ENCODE measurements at regions not wholly inside any gene's neighbourhood (a gene's known extent, or its start where the extent isn't known, plus 50 kb on each side); places are given as distances from the start of the nearest gene placed in this dataset.
"Not testable (repeated sequence)": the region's sequence is repeated elsewhere in the genome, so short reads cannot be mapped to it uniquely, and the experiment has no call there.

- no peak for DNase-seq
These were observed 240.5 kb downstream of the GADD45G start for GRCh38 chr9:89845321-89845720.

- DNase-seq = no peak
These were observed 241.1 kb downstream of the GADD45G start for GRCh38 chr9:89845862-89846261.

GRCh38 chr9:89848060-89849040, 243.5 kb downstream of the GADD45G start:
- DNase-seq = no peak

- DNase-seq = no peak
These were observed 244.3 kb downstream of the GADD45G start for GRCh38 chr9:89849096-89849495.

- no peak for DNase-seq
These were observed 245.3 kb downstream of the GADD45G start for GRCh38 chr9:89850153-89850552.

- DNase-seq = no peak
These were observed 246.0 kb downstream of the GADD45G start for GRCh38 chr9:89850631-89851325.

GRCh38 chr9:89853161-89853560, 248.3 kb downstream of the GADD45G start:
- no peak for DNase-seq

- DNase-seq = no peak
These were observed 249.1 kb downstream of the GADD45G start for GRCh38 chr9:89853931-89854330.

- no peak for DNase-seq
These were observed 250.1 kb downstream of the GADD45G start for GRCh38 chr9:89854715-89855475.

GRCh38 chr9:89856296-89856695, 251.5 kb downstream of the GADD45G start:
- DNase-seq = not testable (repeated sequence)

GRCh38 chr9:89856950-89857349, 252.1 kb downstream of the GADD45G start:
- DNase-seq = not testable (repeated sequence)

GRCh38 chr9:89859842-89860241, 255.0 kb downstream of the GADD45G start:
- not testable (repeated sequence) for DNase-seq

- not testable (repeated sequence) for DNase-seq
These were observed 256.6 kb downstream of the GADD45G start for GRCh38 chr9:89861371-89861770.

GRCh38 chr9:89862316-89862715, 257.5 kb downstream of the GADD45G start:
- DNase-seq = no peak

- no peak for DNase-seq
These were observed 258.3 kb downstream of the GADD45G start for GRCh38 chr9:89863141-89863540.

- DNase-seq = peak in 1 of 2 experiments; percentile 29
These were observed 259.0 kb downstream of the GADD45G start for GRCh38 chr9:89863837-89864236.

- no peak for DNase-seq
These were observed 259.4 kb downstream of the GADD45G start for GRCh38 chr9:89864257-89864656.

- no peak for DNase-seq
These were observed 259.9 kb downstream of the GADD45G start for GRCh38 chr9:89864731-89865130.

GRCh38 chr9:89865357-89865756, 260.5 kb downstream of the GADD45G start:
- no peak for DNase-seq

GRCh38 chr9:89865981-89866380, 261.2 kb downstream of the GADD45G start:
- DNase-seq = no peak

GRCh38 chr9:89866701-89867100, 261.9 kb downstream of the GADD45G start:
- no peak for DNase-seq

GRCh38 chr9:89868100-89868499, 263.3 kb downstream of the GADD45G start:
- DNase-seq = no peak

Data from NCI-H187 (cell line).